ENCODE measurements at regions not wholly inside any gene's neighbourhood (a gene's known extent, or its start where the extent isn't known, plus 50 kb on each side); places are given as distances from the start of the nearest gene placed in this dataset.
"Not testable (repeated sequence)": the region's sequence is repeated elsewhere in the genome, so short reads cannot be mapped to it uniquely, and the experiment has no call there.

GRCh38 chr16:72729552-72729951, 318.4 kb downstream of the ZFHX3 start:
- DNase-seq, result not testable (repeated sequence)

DNA sequence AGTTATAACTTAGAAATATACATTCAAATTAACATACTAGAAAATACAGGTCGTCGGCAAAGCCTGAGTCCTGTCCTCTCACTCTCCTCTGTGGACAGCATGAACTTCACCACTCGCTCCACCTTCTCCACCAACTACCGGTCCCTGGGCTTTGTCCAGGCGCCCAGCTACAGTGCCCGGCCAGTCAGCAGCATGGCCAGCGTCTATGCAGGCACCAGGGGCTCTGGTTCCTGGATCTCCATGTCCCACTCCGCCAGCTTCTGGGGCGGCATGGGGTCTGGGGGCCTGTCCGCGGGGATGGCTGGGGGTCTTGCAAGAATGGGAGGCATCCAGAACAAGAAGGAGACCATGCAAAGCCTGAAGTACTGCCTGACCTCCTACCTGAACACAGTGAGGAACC, 319.4 kb downstream of the ZFHX3 start:
- no peak for DNase-seq

GRCh38 chr16:72727565-72727964, 320.4 kb downstream of the ZFHX3 start:
- no peak for DNase-seq

- DNase-seq, result no peak
Observed at GRCh38 chr16:72725643-72726042, 322.3 kb downstream of the ZFHX3 start.

GRCh38 chr16:72723781-72724180, 324.1 kb downstream of the ZFHX3 start:
- no peak for DNase-seq

DNA sequence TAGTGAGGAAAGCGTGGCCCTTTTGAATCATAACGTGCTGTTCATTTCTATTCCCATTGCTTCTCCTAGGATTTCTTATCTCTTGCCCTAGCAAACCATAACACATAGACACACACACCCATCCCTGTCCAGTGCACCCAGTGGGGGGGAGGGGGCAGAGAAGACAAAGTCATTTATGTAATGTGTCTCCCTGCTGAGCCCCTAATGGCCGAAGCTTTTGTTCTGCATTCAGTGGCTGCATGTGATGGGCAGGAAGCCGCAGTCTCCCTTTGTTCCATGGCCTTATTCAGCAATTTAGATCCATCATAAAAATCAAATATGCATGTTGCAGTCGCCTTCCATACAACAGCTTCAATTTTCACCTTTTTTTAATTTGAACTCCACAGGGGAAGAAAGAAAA, 325.4 kb downstream of the ZFHX3 start:
- peak; percentile 97 for DNase-seq

- peak; percentile 80 for DNase-seq
Observed at GRCh38 chr16:72721981-72722380, 325.9 kb downstream of the ZFHX3 start.

- DNase-seq, result no peak
Observed at GRCh38 chr16:72715267-72715666, 332.7 kb downstream of the ZFHX3 start.

DNA sequence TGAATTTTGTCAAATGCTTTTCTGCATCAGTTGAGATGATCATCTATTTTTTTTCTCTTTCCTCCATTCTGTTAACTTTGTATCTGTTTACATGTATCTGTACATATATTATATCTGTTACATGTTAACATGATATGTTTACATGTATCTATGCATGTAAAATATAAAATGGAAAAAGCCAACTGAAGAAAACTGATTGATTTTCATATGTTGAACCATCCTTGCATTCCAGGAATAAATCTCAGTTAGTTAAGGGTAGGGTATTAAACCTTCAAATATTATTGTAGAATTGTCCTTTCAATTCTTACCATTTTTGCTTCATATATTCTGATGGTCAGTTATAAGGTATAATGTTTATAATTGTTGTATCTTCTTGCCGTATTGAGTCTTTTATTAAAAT, 336.1 kb downstream of the ZFHX3 start:
- DNase-seq, result no peak

DNA sequence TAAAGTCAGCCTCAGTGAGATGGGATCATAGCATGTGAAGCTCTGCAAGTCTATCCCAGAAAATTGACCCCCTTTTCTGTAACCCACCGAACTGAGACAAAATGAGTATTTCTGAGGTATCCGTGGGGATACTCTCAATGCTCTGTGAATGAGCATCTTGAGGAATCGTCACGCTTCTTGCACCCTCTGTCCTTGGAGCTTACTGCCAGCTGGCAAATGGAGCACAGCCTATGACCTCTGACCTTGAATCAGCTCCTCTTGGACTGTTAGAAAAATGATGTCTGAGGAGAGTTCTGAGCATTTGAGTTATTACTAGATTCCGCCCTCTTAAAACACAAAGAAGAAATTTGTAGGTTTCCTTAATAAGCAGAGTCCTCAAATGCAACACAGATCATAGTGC, 342.1 kb downstream of the ZFHX3 start:
- no peak for DNase-seq

GRCh38 chr16:72704746-72705372, 343.1 kb downstream of the ZFHX3 start:
- DNase-seq, result no peak

DNA sequence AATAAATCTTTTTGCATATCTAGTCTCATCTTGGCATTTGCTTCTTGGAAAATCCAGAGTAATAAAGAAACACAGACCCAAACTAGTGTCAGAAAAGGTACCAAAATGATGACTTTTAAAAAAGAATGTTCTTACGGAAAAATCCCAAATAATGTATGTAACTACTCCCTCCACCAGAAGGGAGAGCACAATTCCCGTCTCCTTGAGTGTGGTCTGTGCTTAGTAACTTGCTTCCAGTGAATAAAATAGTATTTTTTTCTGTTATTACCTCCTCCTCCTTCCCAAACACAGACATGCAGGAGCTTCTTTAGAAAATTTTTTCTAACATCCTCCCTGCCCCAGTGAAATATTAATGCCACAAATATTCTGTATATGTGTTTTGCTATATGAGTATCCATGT, 358.1 kb downstream of the ZFHX3 start:
- no peak for DNase-seq

DNA sequence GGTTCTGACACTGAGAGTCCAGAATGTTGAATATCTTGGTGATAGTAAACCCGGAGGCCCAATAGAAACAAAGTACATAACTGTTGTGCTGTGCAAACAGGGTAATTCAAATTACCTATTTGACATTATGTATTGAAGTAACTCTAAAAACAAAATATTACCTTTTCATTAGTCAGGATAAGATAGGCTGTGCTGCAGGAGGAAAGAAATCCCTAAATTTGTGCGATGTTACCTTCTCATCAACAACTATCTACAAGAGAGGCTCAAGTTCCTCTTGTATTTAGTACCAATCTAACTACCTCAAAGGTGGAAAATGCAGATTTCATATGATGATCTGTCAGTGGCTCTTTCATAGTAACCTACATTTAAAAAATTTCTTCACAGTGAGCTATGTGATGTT, 367.2 kb downstream of the ZFHX3 start:
- DNase-seq, result no peak

DNA sequence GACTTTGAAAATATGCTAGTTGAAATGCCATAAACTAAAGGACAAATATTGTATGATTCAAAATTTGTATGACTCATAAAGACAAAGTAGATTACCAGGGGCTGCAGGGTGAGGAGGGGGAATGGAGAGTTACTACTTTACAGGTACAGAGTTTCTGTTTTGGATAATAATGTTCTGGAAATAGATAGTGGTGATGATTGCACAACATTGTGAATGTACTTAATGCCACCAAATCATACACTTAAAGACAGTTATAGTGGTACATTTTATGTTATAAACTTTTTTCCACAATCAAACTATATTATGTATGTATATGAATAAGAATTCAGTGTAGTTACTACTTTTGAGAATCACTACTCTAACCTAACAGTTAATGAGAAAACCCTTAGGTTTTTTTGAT, 368.1 kb downstream of the ZFHX3 start:
- DNase-seq, result no peak

DNA sequence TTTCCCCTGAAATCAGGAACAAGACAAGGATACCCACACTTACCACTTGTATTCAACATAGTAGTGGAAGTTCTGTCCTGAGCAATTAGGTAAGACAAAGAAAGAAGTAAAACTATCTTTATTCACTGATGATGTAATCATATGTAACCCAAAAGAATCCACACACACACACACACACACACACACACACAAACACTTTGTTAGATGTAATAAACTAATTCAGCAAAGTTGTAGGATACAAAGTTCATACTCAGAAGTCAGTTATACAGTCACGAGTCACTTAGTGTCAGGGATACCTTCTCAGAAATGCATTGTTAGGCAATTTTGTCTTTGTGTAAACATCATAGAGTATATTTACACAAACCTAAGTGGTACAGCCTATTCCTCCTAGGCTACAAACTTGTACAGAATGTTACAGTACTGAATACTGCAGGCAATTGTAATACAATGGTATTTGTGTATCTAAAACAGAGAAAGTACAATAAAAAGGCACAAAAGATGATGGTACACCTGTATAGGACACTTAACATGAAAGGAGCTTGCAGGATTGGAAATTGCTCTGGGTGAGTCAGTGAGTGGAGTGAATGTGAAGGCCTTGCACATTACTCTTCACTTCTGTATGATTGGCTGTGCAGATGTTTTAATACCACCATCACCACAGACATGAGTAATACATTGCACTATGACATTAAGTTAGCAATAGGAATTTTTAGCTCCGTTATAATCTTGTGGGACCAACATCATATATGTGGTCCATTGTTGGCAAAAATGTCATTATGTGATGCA, 370.1 kb downstream of the ZFHX3 start:
- DNase-seq, result no peak

GRCh38 chr16:72673118-72673517, 374.8 kb downstream of the ZFHX3 start:
- peak; percentile 2 for DNase-seq

DNA sequence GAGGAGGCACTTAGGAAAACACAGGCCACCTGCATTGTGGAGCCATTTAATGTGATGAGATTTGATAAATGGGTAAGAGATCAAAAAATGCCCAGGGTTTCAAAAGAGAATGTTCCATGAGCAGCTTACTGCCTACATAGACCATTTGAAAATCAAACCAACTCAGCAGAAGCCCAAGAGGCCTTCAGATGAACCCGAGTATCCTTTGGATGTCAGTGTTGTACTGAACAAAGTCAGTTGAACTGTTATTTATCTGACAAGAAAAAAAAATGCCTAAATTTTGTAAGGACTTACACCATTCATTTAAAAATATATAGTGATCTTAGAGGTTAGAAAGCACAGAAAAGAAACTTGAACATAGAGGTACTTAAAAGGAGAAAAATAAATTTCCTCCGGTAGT, 381.7 kb downstream of the ZFHX3 start:
- DNase-seq, result peak; percentile 15

- peak; percentile 4 for DNase-seq
Observed at GRCh38 chr16:72665701-72666100, 382.2 kb downstream of the ZFHX3 start.

DNA sequence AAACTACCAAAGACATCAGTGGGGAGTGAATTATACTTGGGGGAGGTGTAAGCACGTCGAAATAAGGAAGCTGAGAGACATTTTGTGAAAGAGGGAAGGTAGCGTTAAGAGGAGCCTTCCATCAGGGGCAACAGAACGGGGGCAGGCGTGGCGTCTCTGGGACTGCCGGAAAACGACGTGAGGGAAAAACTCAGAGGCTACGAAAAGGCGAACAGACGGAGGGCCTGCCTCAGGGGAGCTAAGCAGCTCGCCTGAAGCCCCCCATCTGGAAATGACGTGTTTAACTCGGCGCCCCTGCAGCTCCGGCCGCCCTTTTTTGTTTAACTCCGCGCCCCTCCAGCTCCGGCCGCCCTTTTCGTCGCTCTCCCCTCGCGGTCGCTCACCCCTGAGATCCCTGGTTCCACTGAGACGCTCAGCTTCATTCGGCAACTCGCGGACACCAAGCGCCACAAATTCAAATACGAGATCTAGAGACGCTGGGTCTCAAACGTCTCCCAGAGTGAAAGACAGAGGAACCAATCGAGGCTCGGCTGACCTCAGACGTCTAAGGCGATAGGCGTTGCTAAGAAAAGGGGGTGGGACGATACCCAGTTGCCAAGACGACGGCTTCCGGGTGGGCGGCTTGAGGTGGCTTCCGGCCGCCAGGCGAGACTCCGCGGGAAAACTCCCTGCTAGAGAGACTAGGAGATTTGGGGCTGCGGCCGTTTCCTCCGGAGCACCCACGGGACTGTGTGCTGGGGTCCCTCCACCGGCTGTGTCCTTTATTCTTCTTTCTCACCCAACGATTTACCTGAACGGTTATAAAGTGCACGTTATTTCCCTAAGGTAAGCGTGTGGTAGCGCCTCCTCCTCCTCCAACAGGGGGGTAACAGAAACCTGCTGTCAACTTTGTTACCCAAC, 383.2 kb downstream of the ZFHX3 start:
- peak; percentile 98 for DNase-seq

- peak; percentile 66 for DNase-seq
Observed at GRCh38 chr16:72664056-72664508, 383.8 kb downstream of the ZFHX3 start.

- no peak for DNase-seq
Observed at GRCh38 chr16:72658888-72659717, 388.8 kb downstream of the ZFHX3 start.

DNA sequence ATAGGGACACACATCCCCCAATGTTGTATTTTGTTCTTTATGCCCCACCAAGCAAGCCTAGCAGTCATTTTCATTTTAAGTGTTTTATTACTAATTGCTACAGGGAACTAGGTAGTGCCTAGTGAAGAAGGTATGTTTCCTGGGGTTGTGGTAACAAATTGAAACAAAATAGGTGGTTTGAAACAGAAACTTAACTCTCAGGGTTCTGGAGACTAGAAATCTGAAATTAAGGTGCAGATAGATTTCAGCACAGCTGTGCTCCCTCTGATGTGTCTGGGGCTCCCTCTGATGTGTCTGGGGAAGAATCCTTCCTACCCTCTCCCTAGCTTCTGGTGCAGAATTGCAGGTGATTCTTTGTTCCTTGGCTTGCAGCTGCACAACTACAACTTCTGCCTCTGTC, 390.1 kb downstream of the ZFHX3 start:
- DNase-seq, result peak; percentile 18

GRCh38 chr16:72657164-72657563, 390.8 kb downstream of the ZFHX3 start:
- no peak for DNase-seq
